Left colon (tissue), 2 donors: ENCODE measurements at regions not wholly inside any gene's neighbourhood (a gene's known extent, or its start where the extent isn't known, plus 50 kb on each side); places are given as distances from the start of the nearest gene placed in this dataset.

Experiments used
- ATAC-seq: fragments of 200-7000 bp; cut with Tn5 transposase; one replicate; pipeline ENCODE4 v1.9.1; 2020; ENCODE audit warnings: mild to moderate bottlenecking, moderate library complexity
- DNase-seq, 2 donors: peaks; one replicate each; pipeline ENCODE4 v3.0.0-alpha.2; 2020
- intact Hi-C, 2 donors: fragments of 100-400 bp; cut with DNase I in 1 of 2; cut with micrococcal nuclease in 1 of 2; formaldehyde crosslinking; loops; one replicate each; pipeline versions ENCODE4 v1.11.2 to v1.14.0; 2022; cut with DNase I, micrococcal nuclease
- donor health status: DM: no; HTN: no; CAD: no.
- donor health status: DM: yes; HTN: yes; CAD: no.

DNA sequence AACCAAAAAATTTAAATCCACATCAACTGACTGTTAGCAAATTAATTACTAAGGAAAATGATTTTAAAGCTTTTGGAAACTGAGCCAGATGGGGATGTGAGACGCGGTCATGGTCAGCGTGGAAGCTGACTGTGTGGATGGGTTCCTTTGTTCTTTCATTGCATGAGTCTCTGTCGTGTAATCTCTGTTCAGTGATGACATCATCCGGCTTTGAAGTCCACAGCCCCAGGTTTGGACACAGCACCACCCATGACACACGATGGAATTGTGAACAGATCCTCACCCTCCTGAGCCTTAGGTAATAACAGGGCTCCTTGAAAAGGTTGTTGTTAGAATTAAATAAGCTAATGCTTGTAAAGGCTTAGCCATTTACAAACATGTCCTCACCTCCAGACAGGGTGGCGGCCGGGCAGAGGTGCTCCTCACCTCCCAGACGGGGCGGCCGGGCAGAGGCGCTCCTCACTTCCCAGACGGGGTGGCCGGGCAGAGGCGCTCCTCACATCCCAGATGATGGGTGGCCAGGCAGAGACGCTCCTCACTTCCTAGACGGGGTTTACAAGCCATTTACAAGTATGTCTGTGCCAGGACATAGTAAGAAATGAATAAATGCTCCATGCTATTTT lies 677.3 kb downstream of the TBC1D22A start:
- no peak for DNase-seq
- ATAC-seq = no peak
- intact Hi-C loops = no loop called here

DNA sequence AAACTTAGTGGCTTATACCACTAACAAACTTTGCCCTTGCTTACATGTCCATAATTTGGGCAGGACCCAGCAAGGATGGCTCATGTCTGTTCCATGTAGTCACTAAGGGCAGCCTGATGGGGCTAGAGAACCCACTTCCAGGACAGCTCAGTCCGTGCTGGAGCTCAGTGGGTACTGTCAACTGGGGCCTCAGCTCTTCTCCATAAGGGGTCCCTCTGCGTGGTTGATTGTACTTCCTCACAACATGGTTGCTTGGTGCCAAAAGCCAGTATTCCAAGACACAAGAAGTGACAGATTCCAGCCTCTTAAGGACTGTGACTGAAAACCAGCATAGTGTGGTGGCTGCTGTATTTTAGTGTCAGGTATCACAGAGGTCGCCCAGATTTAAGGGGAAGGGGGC lies 675.2 kb downstream of the TBC1D22A start:
- DNase-seq (no peak), ATAC-seq (no peak)
- intact Hi-C loops = no loop called here

DNA sequence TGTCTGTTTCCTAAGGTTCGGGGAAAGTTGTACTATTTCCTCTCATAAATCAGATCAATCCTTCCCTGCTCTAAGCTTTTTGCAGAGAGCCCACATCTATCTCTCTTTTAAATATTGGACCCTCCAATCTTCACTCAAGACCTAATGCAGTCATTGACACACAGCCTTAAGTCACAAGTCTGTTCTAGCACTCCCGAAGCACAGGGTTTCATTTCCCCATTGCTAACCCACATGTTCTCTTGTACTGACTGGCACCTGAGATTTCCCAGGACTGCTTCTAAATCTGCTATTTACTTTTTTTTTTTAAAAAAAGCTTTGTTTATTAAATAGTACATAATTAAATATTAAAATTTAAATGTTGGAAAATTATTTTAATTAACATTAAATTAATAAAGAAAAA lies 674.7 kb downstream of the TBC1D22A start:
- no peak for ATAC-seq
- DNase-seq = no peak
- intact Hi-C loops = no loop called here

DNA sequence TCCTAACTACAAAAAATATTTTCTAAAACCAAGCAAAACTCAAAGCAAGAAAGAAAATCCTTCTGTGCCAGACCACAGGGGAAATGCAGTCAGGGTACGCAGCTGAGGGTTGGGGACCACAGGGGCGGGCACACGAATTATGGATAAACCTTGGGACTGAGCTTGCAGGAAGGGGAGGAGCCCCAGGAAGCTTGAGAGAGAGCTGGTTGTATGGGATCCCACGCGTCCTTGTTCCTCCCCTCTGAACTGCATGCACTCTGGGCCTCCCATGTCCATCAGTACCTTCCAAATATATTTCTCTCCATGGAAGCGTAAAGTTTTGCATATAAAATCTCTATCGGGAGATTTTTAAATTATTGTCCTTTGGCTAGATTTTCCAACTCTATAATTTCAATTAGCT lies 673.4 kb downstream of the TBC1D22A start:
- intact Hi-C loops = no loop called here

DNA sequence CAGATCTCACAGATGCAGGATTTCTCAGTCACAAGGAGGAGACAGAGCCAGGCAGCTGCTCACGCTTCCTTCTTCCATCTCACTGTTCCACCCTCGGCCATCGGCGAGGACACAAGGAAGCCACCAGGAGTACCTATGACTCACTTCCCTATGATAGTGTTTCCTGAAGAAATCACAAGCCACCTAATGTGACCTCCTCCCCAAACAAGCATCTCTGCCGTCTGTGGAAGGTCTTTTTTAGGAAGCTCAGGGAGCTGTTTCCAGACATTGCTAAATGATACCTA lies 672.7 kb downstream of the TBC1D22A start:
- no peak for DNase-seq
- intact Hi-C loops = no loop called here
- no peak for ATAC-seq

More for the DNA sequence above, 673.4 kb downstream of the TBC1D22A start:
- no peak for DNase-seq
- ATAC-seq = no peak

DNA sequence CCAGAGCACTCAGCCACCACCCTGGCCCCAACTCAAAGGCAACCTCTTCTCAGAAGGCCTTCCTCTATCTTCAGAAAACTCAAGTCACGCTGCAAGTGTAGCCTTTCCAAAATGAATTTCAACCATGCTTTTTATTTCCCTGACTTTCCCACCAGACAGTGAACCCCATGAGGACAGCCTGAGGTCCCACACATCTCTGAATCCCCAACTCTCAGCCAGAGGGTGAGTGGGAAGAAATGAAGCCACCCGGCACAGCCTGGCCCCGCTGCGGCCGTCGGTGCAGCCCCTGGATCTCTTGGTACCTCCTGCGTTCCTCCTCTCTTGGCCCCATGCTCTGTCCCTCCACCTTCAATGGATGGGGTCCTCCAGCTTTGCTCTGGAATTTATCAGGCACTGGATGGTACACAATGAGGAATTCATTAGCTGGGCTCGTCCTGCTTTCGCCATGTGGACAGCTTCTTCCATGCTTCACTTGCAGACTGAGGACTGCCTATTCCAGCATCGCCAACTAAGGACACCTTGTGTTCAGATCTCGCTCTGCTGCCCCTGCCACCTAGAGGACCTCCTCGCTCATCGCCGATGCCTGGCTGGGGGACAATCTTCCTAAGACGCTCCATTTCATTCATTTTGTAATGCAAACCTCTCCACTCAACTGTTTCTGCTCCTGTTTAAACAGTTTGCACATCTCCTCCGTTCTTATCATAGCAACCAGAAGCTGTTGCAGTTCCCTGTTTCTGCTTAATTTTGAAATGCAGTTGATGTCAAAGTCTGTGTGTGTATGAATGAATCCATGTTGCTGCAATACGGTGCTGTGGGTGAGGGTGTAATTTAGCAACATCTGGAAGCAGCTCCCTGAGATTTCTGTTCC lies 672.1 kb downstream of the TBC1D22A start:
- ATAC-seq (no peak), DNase-seq (no peak)
- intact Hi-C loops = no loop called here

DNA sequence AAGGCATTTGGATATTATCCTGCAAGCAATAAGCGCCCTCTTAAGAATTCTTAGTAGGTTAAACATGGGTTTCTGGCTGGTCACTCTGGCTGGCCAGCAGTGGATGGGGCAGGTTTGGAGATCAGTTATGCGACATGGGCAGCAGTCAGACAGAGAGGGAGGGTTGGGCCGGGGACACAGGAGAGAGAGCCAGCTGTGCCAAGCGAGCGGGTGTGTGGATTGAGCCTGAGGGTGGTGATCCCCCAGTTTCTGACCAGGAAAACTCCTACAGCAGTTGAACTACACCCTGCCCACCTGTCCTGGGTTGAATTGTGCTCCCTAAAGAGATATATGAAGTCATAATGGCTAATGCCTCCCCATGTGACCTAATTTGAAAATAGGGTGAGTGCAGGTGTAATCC lies 671.2 kb downstream of the TBC1D22A start:
- intact Hi-C loops = no loop called here
- DNase-seq = no peak
- ATAC-seq = no peak

DNA sequence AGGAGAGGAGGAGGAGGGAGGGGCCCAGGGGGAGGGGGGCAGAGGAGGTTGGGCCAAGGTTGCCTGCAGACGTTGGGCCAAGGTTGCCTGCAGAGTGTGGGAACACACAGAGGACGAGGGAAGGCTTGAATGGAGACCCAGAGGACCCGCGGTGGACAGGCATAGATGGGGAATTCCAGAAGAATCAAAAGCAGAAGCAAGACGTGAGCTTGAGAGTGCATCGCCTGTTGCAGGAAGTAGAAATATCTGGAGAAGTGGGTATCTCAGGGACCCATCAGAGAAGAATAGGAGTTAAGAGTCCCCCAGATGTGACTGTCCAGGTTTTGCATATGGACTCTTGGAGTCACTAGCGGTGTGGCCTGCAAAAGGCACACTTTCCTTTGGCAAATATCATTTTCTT lies 670.2 kb downstream of the TBC1D22A start:
- intact Hi-C loops = no loop called here
- no peak for DNase-seq
- ATAC-seq = no peak

DNA sequence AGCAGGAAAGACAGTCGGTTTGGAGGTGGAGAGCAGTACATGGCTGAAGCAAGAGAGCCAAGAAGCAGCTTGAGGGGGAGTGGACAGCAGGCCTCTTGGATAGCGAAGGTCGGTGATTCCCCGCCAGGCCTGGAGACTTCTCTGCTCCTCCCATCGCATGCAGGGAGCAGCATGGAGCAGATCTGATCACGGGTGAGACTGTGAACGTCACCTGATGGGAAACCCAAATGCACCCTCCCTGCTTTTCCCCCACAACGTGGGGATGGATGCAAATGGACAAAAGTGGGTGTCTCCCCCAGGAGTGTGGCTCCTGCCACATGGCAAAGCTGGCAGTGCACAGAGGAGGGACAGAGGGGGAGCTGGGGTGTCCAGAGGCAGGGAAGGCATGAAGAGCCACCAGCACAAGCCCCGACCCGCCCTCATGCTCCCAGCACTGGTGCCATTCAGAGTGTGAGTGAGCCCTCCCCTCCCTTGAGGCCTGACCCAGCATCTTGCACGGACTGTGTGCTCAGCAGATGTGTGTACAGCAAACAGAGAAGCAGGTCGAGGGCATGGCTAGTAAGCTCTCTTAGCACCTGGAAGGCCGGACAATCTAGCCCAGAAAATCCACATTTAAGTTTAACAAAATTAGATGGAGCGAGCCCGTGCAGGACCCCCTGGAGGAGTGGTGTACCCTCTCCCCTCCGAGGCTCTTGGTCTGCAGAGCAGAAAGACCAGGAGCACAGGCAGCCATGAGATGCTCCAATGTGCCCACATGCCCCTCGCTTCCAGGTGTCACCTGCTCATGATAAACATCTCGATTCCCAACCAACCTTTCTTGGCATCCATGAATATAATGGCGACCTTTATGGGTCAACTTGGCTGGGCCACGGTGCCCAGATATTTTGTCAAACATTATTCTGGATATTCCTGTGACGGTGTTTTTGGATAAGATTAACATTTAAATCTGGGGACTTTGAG lies 661.7 kb downstream of the TBC1D22A start:
- ATAC-seq (no peak), DNase-seq (no peak)
- intact Hi-C loops = no loop called here

DNA sequence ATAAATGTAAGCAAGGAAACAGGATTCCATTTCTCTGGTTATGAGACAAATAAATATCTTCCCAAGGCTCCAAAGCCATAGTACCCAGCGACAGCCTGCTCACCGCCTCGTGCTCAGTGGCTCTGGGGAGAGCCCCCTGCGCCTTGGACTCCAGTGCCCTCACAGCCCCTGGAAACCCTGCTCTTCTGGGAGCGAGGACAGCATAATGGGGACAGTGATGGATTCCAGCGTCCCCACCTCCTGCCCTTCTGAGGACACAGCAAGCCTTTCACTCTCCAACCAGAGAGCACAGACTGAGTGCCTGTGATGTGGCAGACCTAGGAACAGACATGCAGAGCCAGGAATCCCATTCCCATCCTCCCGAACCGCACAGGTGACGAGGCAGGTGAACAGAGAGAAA lies 660.8 kb downstream of the TBC1D22A start:
- ATAC-seq = no peak
- no peak for DNase-seq
- intact Hi-C loops = no loop called here

DNA sequence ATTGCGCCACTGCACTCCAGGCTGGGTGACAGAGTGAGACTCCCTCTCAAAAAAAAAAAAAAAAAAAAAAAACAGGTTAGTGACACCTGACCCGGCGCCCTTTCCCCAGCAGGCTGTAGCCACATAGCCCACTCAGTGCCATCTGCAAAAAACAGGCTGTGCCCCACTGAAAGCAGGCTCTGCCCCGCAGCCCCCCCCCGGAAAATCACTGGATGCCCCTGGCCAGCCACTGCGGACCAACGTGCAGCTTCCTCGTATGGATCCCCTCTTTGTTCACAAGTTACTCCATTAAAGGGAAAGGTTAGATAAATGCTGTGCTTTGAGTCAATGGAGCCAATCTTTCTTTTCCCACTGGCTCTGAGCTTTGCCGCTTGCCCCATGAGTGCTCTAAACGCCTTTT lies 660.3 kb downstream of the TBC1D22A start:
- DNase-seq (no peak), ATAC-seq (no peak)
- intact Hi-C loops = no loop called here

DNA sequence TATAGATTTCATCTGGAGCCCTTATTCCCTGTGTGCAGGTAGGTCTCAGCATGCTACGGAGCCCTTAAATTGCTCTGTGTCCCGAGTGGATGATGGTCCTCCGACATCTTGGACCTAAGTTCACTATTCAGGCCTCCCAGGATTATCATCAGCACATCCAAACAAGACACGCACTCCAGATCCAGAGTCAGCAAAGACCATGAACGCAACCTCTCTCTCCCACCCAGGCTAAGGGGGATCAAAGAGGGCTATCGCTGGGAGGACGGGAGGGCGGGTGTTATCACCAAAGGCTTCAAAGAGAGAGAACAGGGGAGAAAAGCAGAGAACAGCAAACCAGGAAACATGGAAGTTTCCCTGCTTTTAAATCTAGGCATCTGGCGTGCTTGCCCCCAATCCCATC lies 659.4 kb downstream of the TBC1D22A start:
- intact Hi-C loops = no loop called here
- ATAC-seq (no peak), DNase-seq (no peak)

DNA sequence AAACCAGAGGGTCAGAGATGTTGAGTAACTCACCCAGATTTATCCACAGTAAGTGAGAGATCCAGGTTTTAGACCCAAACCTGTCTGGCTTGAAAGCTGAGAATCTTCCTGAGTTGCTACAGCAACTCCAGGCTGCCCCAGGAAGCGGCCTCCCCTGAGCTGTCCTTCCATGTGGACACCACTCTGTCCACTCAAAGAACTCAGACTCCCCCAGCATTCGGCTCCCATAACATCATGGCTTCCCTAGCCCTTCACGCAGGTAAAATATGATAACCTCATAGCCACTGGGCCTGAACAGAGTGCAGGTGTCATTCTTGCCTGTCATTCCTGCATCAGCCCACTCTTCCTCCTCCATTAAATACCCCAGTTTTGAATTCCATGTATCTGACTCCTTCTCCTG lies 657.8 kb downstream of the TBC1D22A start:
- ATAC-seq (no peak), DNase-seq (no peak)
- intact Hi-C loops = no loop called here

DNA sequence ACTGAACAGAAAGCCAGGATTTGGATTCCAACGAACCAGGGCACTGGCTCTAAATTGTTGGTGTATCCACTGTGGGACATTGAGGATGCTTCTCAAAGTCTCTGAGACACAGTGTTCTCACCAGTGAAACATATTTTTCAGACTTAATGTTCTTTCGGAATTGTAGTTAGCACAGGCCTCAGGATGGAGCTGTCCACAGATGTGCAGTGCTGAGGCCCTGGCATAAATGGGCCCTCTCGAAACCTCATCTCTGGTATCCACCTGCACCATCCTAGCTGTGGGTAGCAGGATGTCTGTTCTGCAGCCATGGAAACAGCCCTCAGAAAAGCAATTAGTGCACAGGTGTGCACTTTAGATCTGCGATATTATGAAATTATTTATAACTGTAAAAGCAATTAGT lies 656.8 kb downstream of the TBC1D22A start:
- intact Hi-C loops = no loop called here
- no peak for DNase-seq

DNA sequence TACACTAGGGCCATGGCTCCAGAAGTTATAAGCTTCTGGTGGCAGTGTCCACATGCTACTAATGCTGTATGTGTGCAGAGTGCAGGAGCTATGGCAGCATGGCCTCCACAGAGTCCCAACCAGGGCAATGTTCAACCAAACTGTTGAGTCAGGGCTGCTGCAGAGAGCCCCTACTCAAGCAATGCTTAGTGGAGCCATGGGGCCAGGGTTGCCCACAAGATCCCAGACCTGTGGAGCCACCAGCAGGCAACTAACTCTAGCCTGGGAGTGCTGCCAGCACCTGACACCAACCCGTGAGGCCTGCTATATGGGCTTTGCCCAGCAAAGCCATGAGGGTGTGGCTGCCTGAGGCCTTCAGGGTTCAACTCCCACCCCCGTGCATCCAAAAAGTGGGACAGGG lies 655.2 kb downstream of the TBC1D22A start:
- no peak for DNase-seq
- intact Hi-C loops = no loop called here

More for the DNA sequence above, 656.8 kb downstream of the TBC1D22A start:
- no peak for ATAC-seq

DNA sequence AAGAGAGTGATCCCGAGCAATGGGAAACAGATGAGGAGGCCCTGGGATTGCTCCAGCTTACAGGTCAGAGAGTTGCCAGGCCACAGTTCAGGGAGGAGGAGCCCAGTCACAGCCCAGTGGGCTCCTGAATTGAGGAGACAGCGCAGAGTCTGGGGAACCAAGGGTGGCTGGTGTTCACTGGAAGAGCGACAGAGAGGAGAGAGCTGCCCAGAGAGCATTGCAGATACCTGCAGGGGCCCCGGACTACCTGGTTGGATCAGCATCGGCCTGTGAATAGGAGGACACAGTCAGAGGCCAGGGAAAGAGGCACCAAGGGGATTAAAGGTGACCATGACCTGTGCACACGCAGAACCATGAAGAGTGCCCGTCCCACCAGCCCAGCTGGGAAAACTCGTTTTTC lies 648.6 kb downstream of the TBC1D22A start:
- no peak for DNase-seq
- intact Hi-C loops = no loop called here

More for the DNA sequence above, 655.2 kb downstream of the TBC1D22A start:
- ATAC-seq = no peak

DNA sequence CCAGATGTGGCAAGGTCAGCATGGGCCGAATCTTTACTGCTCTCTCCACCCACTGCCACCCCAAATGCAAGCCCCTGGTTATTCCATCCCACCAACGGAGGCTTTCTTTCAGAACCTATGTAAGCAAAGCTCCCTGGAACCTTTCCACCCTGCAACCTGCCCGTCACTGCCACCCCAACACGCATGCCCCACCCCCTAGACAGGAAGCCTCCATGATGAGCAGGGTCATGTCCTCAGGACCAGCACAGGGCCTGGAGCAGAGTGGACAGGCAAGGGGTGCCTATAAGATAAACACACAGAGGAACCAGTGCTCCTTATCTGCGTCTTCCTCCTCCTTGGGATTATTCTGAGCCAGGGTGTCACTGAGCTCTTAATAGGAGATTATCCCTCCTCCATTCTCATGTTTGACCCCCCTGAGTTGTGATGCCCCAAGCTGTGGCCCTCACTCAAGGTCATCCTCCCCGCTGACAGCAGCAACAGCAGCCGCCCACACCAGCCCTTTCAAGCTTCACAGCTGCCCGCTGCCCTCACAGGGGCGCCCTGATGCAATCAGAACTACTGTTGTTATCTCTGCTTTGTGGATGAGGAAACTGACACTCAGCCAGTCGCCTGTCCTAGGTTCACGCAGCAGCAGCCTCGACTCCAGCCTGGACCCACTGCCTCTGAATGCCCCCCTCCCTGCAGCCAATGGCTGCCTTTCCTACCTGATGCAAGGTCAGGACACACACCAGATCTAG lies 647.3 kb downstream of the TBC1D22A start:
- intact Hi-C loops = no loop called here
- DNase-seq (no peak), ATAC-seq (no peak)

More for the DNA sequence above, 648.6 kb downstream of the TBC1D22A start:
- ATAC-seq = no peak

DNA sequence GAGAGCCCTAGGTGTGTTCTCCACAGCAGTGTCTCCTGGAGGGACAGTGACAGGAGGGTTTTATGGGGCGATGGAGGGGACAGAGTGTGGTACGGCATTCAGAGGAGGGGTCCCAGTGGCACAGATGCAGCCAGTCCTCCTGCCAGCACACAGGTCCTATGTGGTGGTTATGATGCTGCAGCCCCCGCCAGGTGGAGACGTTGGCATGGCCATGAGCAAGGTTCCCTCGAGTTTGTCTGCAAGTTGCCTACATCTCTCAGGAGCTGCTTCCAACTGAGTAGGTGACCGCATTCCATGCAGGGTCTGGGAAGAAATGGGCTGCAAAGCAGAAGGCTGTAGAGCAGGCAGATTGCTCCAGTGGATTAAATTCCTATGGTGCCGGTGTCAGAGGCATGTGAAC lies 646.0 kb downstream of the TBC1D22A start:
- ATAC-seq = no peak

DNA sequence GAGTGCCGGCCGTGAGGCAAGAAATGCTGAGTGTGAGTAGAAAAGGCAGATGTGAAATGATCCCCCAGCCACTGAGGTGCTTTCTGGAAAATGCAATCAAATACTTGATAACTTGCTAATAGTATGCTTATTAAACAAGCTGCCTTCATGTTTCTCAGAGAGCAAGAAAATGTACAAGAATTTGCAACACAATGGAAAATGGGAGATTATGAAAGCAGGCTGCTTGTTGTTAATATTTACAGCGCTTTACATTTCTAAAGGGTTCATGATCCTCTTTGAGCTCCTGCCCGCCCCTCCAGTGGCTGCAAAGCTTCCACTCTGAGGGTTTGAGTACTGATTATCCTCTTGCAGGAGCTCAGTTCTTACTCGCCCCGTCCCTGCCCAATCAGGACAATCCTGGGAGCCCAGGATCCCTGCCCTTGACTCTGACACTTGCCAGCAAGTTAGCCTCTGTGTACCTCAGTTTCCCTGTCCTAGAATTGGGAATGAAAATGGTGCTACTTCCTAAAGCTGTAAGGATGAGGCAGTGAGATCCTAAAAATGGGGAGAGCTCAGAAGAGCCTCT lies 645.1 kb downstream of the TBC1D22A start:
- ATAC-seq (no peak), DNase-seq (no peak)

More for the DNA sequence above, 646.0 kb downstream of the TBC1D22A start:
- intact Hi-C loops = no loop called here
- no peak for DNase-seq

More for the DNA sequence above, 645.1 kb downstream of the TBC1D22A start:
- intact Hi-C loops = no loop called here
